ENCODE measurements at regions not wholly inside any gene's neighbourhood (a gene's known extent, or its start where the extent isn't known, plus 50 kb on each side); places are given as distances from the start of the nearest gene placed in this dataset.
"Not testable (repeated sequence)": the region's sequence is repeated elsewhere in the genome, so short reads cannot be mapped to it uniquely, and the experiment has no call there.

GRCh38 chr11:112666253-112666652 is 295.0 kb upstream of the NCAM1 start:
- Mint-ChIP-seq H3K4me1 (ENCODE audit: low read depth) (no peaks in the 10 kb centered on the region), H3K36me3 (ENCODE audit: low read depth) (no peaks in the 10 kb centered on the region), H3K27ac (no peak overlapping the region), H3K4me3 (no peak overlapping the region), H3K9me3 (no peaks in the 10 kb centered on the region), H3K27me3 (peaks cover 2% of the 10 kb centered on the region)
- no peak for TF ChIP-seq CTCF (IDR thresholded peaks at IDR 0.05)
- POLR2A ChIA-PET = no interaction called here
- intact Hi-C loops (cut with micrococcal nuclease) = no loop called here
- no peak for DNase-seq
- CTCF ChIA-PET = no interaction called here
- ATAC-seq = no peak

DNA sequence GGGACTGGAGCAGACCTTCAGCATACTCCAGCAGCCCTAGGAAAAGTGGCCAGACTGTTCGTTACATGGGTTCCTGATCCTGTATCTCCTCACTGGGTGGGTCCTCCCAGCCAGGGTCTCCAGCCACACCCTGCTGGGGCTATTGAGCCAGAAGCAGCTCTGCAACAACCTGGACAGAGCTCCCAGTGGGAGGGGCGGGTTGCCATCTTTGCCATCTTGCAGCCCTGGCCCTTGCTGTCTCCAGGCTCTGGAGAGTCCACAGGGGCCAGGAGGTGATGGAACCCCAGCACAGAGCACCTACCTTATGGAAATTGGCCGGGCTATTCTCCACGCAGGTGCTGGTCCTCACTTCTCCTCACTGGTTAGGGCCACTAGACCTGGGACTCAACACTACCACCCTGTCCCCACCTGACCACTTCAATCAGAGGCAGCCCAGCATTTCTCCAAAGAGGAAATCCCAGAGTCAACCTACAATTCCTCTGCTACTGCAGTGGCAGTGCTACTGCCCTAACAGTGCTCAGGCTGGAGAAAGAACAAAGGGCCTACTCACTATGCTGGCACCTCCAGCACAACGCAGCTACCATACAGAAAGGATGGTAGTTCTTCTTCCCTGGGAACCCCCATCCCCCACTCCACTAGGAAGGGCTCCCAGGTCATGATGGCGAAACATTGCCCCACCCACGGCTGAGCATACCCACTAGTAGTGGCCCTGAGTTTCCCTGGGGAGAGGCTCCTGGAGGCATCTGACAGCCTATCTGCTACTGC is 290.2 kb upstream of the NCAM1 start:
- Mint-ChIP-seq H3K27ac (no peak overlapping the region), H3K9me3 (no peaks in the 10 kb centered on the region), H3K27me3 (peaks cover 5% of the 10 kb centered on the region), H3K4me3 (no peak overlapping the region), H3K36me3 (ENCODE audit: low read depth) (no peaks in the 10 kb centered on the region), H3K4me1 (ENCODE audit: low read depth) (no peaks in the 10 kb centered on the region)
- no peak for ATAC-seq
- no peak for DNase-seq
- intact Hi-C loops (cut with micrococcal nuclease) = no loop called here
- CTCF ChIA-PET = no interaction called here
- POLR2A ChIA-PET = no interaction called here
- TF ChIP-seq CTCF (IDR thresholded peaks at IDR 0.05) = no peak

DNA sequence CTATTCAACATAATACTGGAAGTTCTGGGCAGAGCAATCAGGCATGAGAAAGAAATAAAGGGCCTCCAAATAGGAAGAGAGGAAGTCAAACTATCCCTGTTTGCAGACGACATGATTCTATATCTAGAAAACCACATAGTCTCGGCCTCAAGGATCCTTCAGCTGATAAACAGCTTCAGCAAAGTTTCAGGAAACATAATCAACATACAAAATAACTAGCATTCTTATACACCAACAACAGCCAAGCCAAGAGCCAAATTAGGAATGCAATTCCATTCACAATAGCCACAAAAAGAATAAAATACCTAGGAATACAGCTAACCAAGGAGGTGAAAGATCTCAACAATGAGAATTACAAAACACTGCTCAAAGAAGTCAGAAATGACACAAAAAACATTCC is 287.8 kb upstream of the NCAM1 start:
- H3K4me3 Mint-ChIP-seq; H3K36me3 Mint-ChIP-seq (ENCODE audit: low read depth); H3K9me3 Mint-ChIP-seq; H3K27me3 Mint-ChIP-seq; H3K4me1 Mint-ChIP-seq (ENCODE audit: low read depth); CTCF ChIA-PET; ATAC-seq; intact Hi-C loops (cut with micrococcal nuclease); H3K27ac Mint-ChIP-seq; DNase-seq: not testable (repeated sequence)
- POLR2A ChIA-PET = interaction anchor here (0.6 kb wide), 1 partner anchor 218 kb away, joined by 3 read pairs; no protein-coding TSS in a partner anchor

DNA sequence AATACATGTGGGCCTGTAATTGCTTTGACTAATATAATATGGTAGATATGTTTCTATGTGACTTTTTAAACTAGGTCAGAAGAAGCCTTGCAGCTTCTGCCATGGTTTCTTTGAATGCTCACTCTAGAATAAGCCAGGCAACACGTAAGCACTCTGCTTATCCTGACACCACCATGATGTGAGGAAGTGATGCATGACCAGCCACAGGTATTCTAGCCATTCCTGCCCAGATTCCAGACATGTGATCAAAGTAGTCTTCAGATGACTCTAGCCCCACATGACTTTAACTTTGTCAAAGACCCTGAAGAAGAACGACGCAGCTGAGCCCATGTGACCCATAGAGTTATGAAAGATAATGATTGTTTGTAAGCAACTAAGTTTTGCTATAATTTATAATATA is 276.1 kb upstream of the NCAM1 start:
- H3K4me1 Mint-ChIP-seq (ENCODE audit: low read depth) = no peaks in the 10 kb centered on the region
- no peak overlapping the region for H3K4me3 Mint-ChIP-seq
- DNase-seq = no peak
- no peak overlapping the region for H3K27ac Mint-ChIP-seq
- ChIA-PET POLR2A (no interaction called here), CTCF (no interaction called here)
- H3K9me3 Mint-ChIP-seq = no peaks in the 10 kb centered on the region
- intact Hi-C loops (cut with micrococcal nuclease) = no loop called here
- no peak for TF ChIP-seq CTCF (IDR thresholded peaks at IDR 0.05)
- H3K27me3 Mint-ChIP-seq = no peaks in the 10 kb centered on the region
- H3K36me3 Mint-ChIP-seq (ENCODE audit: low read depth) = no peaks in the 10 kb centered on the region
- ATAC-seq = no peak

DNA sequence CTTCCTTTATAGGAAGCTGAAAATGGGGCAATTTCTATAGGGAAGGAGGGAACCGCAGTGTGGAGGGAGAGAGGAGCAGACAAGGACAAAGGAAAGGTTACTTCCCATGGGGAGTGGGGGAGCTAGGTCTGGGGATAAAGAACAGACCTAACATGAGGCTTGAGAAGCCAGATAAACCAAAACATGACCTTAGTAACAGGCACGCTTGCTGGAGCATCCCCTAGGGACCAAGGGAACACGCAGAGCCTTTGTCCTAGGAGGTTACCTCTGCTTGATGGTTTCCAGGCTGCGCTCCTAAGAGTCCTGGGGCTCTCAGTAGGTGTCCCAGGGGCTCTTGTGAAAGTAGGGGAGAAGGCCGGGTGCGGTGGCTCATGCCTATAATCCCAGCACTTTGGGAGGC is 271.4 kb upstream of the NCAM1 start:
- ATAC-seq (no peak), DNase-seq (no peak)
- no peaks in the 10 kb centered on the region for H3K4me1 Mint-ChIP-seq (ENCODE audit: low read depth)
- H3K27me3 Mint-ChIP-seq = no peaks in the 10 kb centered on the region
- H3K9me3 Mint-ChIP-seq = no peaks in the 10 kb centered on the region
- H3K27ac Mint-ChIP-seq = no peak overlapping the region
- no peaks in the 10 kb centered on the region for H3K36me3 Mint-ChIP-seq (ENCODE audit: low read depth)
- POLR2A ChIA-PET = no interaction called here
- TF ChIP-seq CTCF (IDR thresholded peaks at IDR 0.05) = no peak
- intact Hi-C loops (cut with micrococcal nuclease) = no loop called here
- CTCF ChIA-PET = no interaction called here
- no peak overlapping the region for H3K4me3 Mint-ChIP-seq

All from activated CD8-positive, alpha-beta T cell treated with anti-CD3 and anti-CD28 coated beads for 36 hours (primary cell).